CD8-positive, alpha-beta memory T cell (primary cell): ENCODE measurements at regions not wholly inside any gene's neighbourhood (a gene's known extent, or its start where the extent isn't known, plus 50 kb on each side); places are given as distances from the start of the nearest gene placed in this dataset.

Source experiments
- CTCF ChIA-PET: fragments of 350-600 bp; sonication (Branson Sonifier 250); formaldehyde crosslinking; loops from one replicate; lab custom pipeline; 2021; ENCODE audit warnings: antibody characterized with exemption; lab: Charles Lee
- POLR2A ChIA-PET: fragments of 350-600 bp; sonication (Branson Sonifier 250); formaldehyde crosslinking; loops from one replicate; lab custom pipeline; 2021; ENCODE audit warnings: antibody characterized with exemption; lab: Charles Lee
- DNase-seq, 5 donors: peaks; one replicate each; pipeline versions ENCODE4 v3.0.0 to v3.0.0-alpha.2; 2020 to 2022; ENCODE audit warnings: mixed read lengths in 1 of 5
- H3K27ac ChIP-seq: one replicate; pipeline ENCODE4 v1.7.0; 2013; ENCODE audit warnings: low read depth, mild to moderate bottlenecking, low read length, moderate library complexity
- H3K27me3 ChIP-seq: 2 replicates; pipeline ENCODE4 v1.7.0; 2013; ENCODE audit warnings: low read length, mild to moderate bottlenecking; ENCODE audit not compliant: insufficient read depth, poor library complexity, severe bottlenecking
- H3K36me3 ChIP-seq: 2 replicates; pipeline ENCODE4 v1.7.0; 2013; ENCODE audit warnings: mild to moderate bottlenecking, low read length, moderate library complexity; ENCODE audit not compliant: insufficient read depth
- H3K4me1 ChIP-seq: 2 replicates; pipeline ENCODE4 v1.7.0; 2013; ENCODE audit warnings: mild to moderate bottlenecking, low read length, moderate library complexity; ENCODE audit not compliant: insufficient read depth
- H3K4me3 ChIP-seq: 2 replicates; pipeline ENCODE4 v1.7.0; 2013; ENCODE audit warnings: mild to moderate bottlenecking, low read length
- H3K9me3 ChIP-seq: 2 replicates; pipeline ENCODE4 v1.7.0; 2013; ENCODE audit warnings: mild to moderate bottlenecking, low read length
- H3K27ac Mint-ChIP-seq, 8 donors: one replicate each; pipeline ENCODE4 v1.8.0; 2020 to 2021; ENCODE audit warnings: mixed read lengths in 8 of 8, mild to moderate bottlenecking in 6 of 8, inconsistent platforms in 3 of 8, moderate library complexity in 3 of 8
- H3K27me3 Mint-ChIP-seq, 2 donors: one replicate each; pipeline ENCODE4 v1.8.0; 2020 to 2021; ENCODE audit warnings: mixed read lengths in 2 of 2, mild to moderate bottlenecking in 1 of 2, moderate library complexity in 1 of 2
- H3K36me3 Mint-ChIP-seq, 3 donors: one replicate each; pipeline ENCODE4 v1.8.0; 2020 to 2021; ENCODE audit warnings: mixed read lengths in 3 of 3, inconsistent platforms in 1 of 3, mild to moderate bottlenecking in 1 of 3
- H3K4me1 Mint-ChIP-seq, 3 donors: one replicate each; pipeline ENCODE4 v1.8.0; 2020 to 2021; ENCODE audit warnings: mixed read lengths in 3 of 3, inconsistent platforms in 1 of 3, mild to moderate bottlenecking in 1 of 3
- H3K4me3 Mint-ChIP-seq, 7 donors: one replicate each; pipeline ENCODE4 v1.8.0; 2020 to 2021; ENCODE audit warnings: mixed read lengths in 7 of 7, mild to moderate bottlenecking in 6 of 7, moderate library complexity in 4 of 7, inconsistent platforms in 2 of 7
- H3K9me3 Mint-ChIP-seq, 5 donors: one replicate each; pipeline ENCODE4 v1.8.0; 2020 to 2022; ENCODE audit warnings: mixed read lengths in 5 of 5, mild to moderate bottlenecking in 3 of 5, moderate library complexity in 2 of 5, inconsistent platforms in 1 of 5

DNA sequence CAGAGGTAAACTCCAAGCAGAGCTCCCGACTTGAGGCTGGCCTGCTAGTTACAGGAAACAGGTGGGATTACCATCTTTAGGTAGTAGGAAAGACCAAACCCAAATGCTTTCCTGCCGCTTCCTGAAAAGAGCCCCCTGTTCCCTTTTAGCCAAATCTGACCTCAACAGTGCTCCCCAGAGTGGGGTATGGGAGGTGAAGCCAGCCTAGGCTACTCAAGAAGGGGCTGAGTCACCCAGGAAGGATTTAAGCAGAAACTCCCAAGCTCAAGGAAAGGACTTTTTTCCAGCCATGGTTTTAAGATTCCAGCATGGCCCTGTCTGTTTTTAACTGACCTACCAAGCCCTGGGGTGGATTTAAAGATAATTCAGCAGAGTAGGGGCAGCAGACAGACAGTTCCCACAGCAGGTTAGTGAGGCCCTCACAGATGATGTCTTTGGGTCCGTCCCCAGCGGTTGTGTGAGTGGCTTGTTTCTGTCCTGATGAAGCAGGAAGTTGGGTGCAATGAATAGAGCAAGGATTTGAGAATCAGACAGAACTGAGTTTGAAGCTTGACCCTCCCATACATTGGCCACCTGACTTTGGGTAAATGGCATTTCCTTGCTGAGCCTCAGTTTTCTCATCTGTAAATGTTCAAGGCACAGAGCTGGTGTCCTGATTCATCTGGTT, 76.9 kb upstream of the MAFB start:
- H3K27me3 ChIP-seq = no peaks in the 10 kb centered on the region
- no peaks in the 10 kb centered on the region for H3K4me1 ChIP-seq
- H3K4me1 Mint-ChIP-seq = no peaks in the 10 kb centered on the region
- POLR2A ChIA-PET = no interaction called here
- no peak overlapping the region for H3K4me3 Mint-ChIP-seq
- no peak overlapping the region for H3K27ac Mint-ChIP-seq
- no peaks in the 10 kb centered on the region for H3K9me3 Mint-ChIP-seq
- no peaks in the 10 kb centered on the region for H3K36me3 ChIP-seq
- no peak overlapping the region for H3K4me3 ChIP-seq
- CTCF ChIA-PET = no interaction called here
- H3K27ac ChIP-seq = no peak overlapping the region
- H3K9me3 ChIP-seq = no peaks in the 10 kb centered on the region
- peaks cover 3 to 20% of the 10 kb centered on the region in 2 donors for H3K27me3 Mint-ChIP-seq
- no peaks in the 10 kb centered on the region for H3K36me3 Mint-ChIP-seq
- DNase-seq = no peak

DNA sequence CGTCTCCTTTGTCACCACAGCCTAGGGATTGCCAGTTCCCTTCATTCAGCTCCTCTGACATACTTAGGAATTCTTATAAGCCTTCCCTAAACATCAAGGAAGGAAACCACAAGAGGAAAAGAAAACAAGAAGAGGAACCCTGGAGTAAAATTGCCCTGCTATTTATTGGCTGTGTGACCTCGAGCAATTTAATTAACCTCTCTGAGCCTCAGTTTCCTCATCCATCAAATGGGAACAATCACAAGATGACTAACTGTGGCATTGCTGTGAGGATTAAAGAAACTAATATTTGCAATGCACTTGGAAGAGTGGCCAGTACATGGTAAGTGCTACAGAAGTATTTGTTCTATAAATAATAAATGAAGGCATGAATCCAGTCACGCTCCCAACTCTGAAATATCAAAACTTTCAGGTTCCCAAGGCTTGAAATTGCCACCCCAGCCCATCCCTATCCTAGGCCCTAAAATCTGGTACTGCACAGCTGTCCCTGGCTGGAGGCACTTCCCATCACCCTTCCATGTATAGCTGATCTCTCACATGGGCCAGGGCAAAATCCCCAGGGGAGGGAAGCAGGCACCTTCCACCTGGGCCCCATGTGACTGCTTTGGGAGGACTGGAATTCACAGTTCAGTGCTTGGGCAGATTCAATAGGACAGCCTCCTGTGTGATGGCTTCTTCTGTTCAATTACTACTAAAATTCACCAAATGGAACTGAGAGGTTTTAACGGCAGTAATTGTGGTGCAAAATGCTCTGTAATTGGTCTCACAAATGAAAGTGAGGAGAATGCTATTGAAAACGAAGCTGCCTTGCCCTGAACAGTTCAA, 78.0 kb upstream of the MAFB start:
- H3K36me3 ChIP-seq = no peaks in the 10 kb centered on the region
- no peak overlapping the region for H3K4me3 Mint-ChIP-seq
- no peak for DNase-seq
- no peak overlapping the region for H3K4me3 ChIP-seq
- H3K27ac Mint-ChIP-seq = no peak overlapping the region
- no peaks in the 10 kb centered on the region for H3K4me1 Mint-ChIP-seq
- ChIA-PET CTCF (no interaction called here), POLR2A (no interaction called here)
- H3K9me3 ChIP-seq = no peaks in the 10 kb centered on the region
- no peaks in the 10 kb centered on the region for H3K36me3 Mint-ChIP-seq
- H3K27me3 Mint-ChIP-seq = peaks cover 5 to 20% of the 10 kb centered on the region in 2 donors
- no peaks in the 10 kb centered on the region for H3K4me1 ChIP-seq
- H3K9me3 Mint-ChIP-seq = no peaks in the 10 kb centered on the region
- no peak overlapping the region for H3K27ac ChIP-seq
- H3K27me3 ChIP-seq = no peaks in the 10 kb centered on the region

DNA sequence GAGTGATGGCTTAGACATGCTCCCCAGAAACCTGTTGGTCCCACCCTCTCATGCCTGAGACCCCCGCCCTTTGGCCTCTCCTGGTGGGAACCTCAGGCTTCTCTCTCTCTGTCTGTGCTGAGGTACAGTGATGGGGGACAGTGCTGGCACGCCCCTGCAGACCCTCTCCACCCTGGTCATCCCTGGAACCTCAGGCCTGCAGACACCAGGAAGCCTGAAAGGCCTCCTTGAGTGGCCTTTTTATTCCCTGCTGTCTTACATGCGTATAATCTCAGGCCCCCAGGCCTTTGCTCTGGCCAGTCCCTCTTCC, 78.5 kb upstream of the MAFB start:
- no peaks in the 10 kb centered on the region for H3K27me3 ChIP-seq
- H3K27ac ChIP-seq = no peak overlapping the region
- Mint-ChIP-seq H3K27me3 (peaks cover 5 to 20% of the 10 kb centered on the region in 2 donors), H3K9me3 (no peaks in the 10 kb centered on the region), H3K4me3 (no peak overlapping the region), H3K4me1 (no peaks in the 10 kb centered on the region), H3K36me3 (no peaks in the 10 kb centered on the region), H3K27ac (peak overlapping the region in 1 of 8 donors; percentile 7)
- CTCF ChIA-PET = no interaction called here
- POLR2A ChIA-PET = no interaction called here
- no peaks in the 10 kb centered on the region for H3K36me3 ChIP-seq
- DNase-seq = no peak
- H3K4me3 ChIP-seq = no peak overlapping the region
- no peaks in the 10 kb centered on the region for H3K9me3 ChIP-seq
- no peaks in the 10 kb centered on the region for H3K4me1 ChIP-seq

- Histone ChIP-seq H3K4me1 (no peaks in the 10 kb centered on the region), H3K36me3 (no peaks in the 10 kb centered on the region), H3K9me3 (no peaks in the 10 kb centered on the region), H3K27me3 (no peaks in the 10 kb centered on the region), H3K4me3 (no peak overlapping the region), H3K27ac (no peak overlapping the region)
- H3K4me1 Mint-ChIP-seq = no peaks in the 10 kb centered on the region
- H3K4me3 Mint-ChIP-seq = no peak overlapping the region
- no peaks in the 10 kb centered on the region for H3K9me3 Mint-ChIP-seq
- DNase-seq = no peak
- H3K36me3 Mint-ChIP-seq = no peaks in the 10 kb centered on the region
- ChIA-PET POLR2A (no interaction called here), CTCF (no interaction called here)
- H3K27ac Mint-ChIP-seq = peak overlapping the region in 1 of 8 donors; percentile 7
- H3K27me3 Mint-ChIP-seq = peaks cover 5 to 20% of the 10 kb centered on the region in 2 donors
Measured at GRCh38 chr20:40768105-40768504, 79.1 kb upstream of the MAFB start.

- POLR2A ChIA-PET = no interaction called here
- H3K4me1 ChIP-seq = no peaks in the 10 kb centered on the region
- peak overlapping the region in 2 of 8 donors; percentile 20 to 57 for H3K27ac Mint-ChIP-seq
- H3K36me3 Mint-ChIP-seq = no peaks in the 10 kb centered on the region
- DNase-seq = no peak
- no peaks in the 10 kb centered on the region for H3K9me3 ChIP-seq
- no peaks in the 10 kb centered on the region for H3K36me3 ChIP-seq
- H3K4me1 Mint-ChIP-seq = peaks cover 3 to 9% (median 8%) of the 10 kb centered on the region in 3 donors
- H3K4me3 Mint-ChIP-seq = no peak overlapping the region
- CTCF ChIA-PET = no interaction called here
- no peaks in the 10 kb centered on the region for H3K9me3 Mint-ChIP-seq
- H3K27me3 Mint-ChIP-seq = peaks cover 5 to 20% of the 10 kb centered on the region in 2 donors
- H3K27ac ChIP-seq = no peak overlapping the region
- H3K27me3 ChIP-seq = no peaks in the 10 kb centered on the region
- H3K4me3 ChIP-seq = no peak overlapping the region
Measured at GRCh38 chr20:40769677-40770285, 80.7 kb upstream of the MAFB start.

GRCh38 chr20:40770564-40771307, 81.7 kb upstream of the MAFB start:
- Histone ChIP-seq H3K27me3 (no peaks in the 10 kb centered on the region), H3K36me3 (no peaks in the 10 kb centered on the region), H3K4me3 (no peak overlapping the region), H3K9me3 (no peaks in the 10 kb centered on the region), H3K27ac (no peak overlapping the region), H3K4me1 (no peaks in the 10 kb centered on the region)
- Mint-ChIP-seq H3K36me3 (no peaks in the 10 kb centered on the region), H3K27ac (peak overlapping the region in 2 of 8 donors; percentile 12 to 57), H3K27me3 (peaks cover 5 to 20% of the 10 kb centered on the region in 2 donors), H3K9me3 (no peaks in the 10 kb centered on the region), H3K4me3 (no peak overlapping the region), H3K4me1 (peaks cover 6 to 14% (median 13%) of the 10 kb centered on the region in 3 donors)
- CTCF ChIA-PET = no interaction called here
- POLR2A ChIA-PET = no interaction called here
- DNase-seq = no peak

GRCh38 chr20:40771308-40771610, 82.2 kb upstream of the MAFB start:
- Histone ChIP-seq H3K4me3 (no peak overlapping the region), H3K9me3 (no peaks in the 10 kb centered on the region), H3K4me1 (no peaks in the 10 kb centered on the region), H3K27ac (no peak overlapping the region), H3K36me3 (no peaks in the 10 kb centered on the region), H3K27me3 (no peaks in the 10 kb centered on the region)
- no peak for DNase-seq
- ChIA-PET POLR2A (no interaction called here), CTCF (no interaction called here)
- H3K4me3 Mint-ChIP-seq = no peak overlapping the region
- H3K9me3 Mint-ChIP-seq = no peaks in the 10 kb centered on the region
- peaks cover 6 to 15% (median 14%) of the 10 kb centered on the region in 3 donors for H3K4me1 Mint-ChIP-seq
- H3K27ac Mint-ChIP-seq = peak overlapping the region in 3 of 8 donors; percentile 12 to 85 (median 17)
- no peaks in the 10 kb centered on the region for H3K36me3 Mint-ChIP-seq
- H3K27me3 Mint-ChIP-seq = peaks cover 5 to 20% of the 10 kb centered on the region in 2 donors
